ENCODE measurements at regions not wholly inside any gene's neighbourhood (a gene's known extent, or its start where the extent isn't known, plus 50 kb on each side); places are given as distances from the start of the nearest gene placed in this dataset.

GRCh38 chr2:239462191-239462515 is 61.3 kb upstream of the HDAC4 start:
- DNase-seq (ENCODE audit: low read depth in 2 of 2) = no peak

- no peak for DNase-seq (ENCODE audit: low read depth in 2 of 2)
Measured at GRCh38 chr2:239461291-239462190, 60.7 kb upstream of the HDAC4 start.

- DNase-seq (ENCODE audit: low read depth in 2 of 2) = no peak
Measured at GRCh38 chr2:239460780-239461179, 60.0 kb upstream of the HDAC4 start.

- DNase-seq (ENCODE audit: low read depth in 2 of 2) = no peak
Measured at GRCh38 chr2:239459606-239460005, 58.8 kb upstream of the HDAC4 start.

- no peak for DNase-seq (ENCODE audit: low read depth in 2 of 2)
Measured at GRCh38 chr2:239459056-239459455, 58.2 kb upstream of the HDAC4 start.

- no peak for DNase-seq (ENCODE audit: low read depth in 2 of 2)
Measured at GRCh38 chr2:239457586-239458445, 57.0 kb upstream of the HDAC4 start.

- no peak for DNase-seq (ENCODE audit: low read depth in 2 of 2)
Measured at GRCh38 chr2:239456940-239457339, 56.1 kb upstream of the HDAC4 start.

- no peak for DNase-seq (ENCODE audit: low read depth in 2 of 2)
Measured at GRCh38 chr2:239455436-239456203, 54.8 kb upstream of the HDAC4 start.

GRCh38 chr2:239454507-239454906 is 53.7 kb upstream of the HDAC4 start:
- DNase-seq (ENCODE audit: low read depth in 2 of 2) = no peak

Measured in activated CD4-positive, alpha-beta T cell treated with anti-CD3 and anti-CD28 coated beads for 24 hours (primary cell).